Peyer's patch (tissue), 4 donors: ENCODE measurements at regions not wholly inside any gene's neighbourhood (a gene's known extent, or its start where the extent isn't known, plus 50 kb on each side); places are given as distances from the start of the nearest gene placed in this dataset.

ENCODE experiments used
- POLR2A ChIP-seq, 2 donors: fragments of 450-650 bp; IDR thresholded peaks; one replicate each; pipeline ENCODE4 v1.5.1; 2017; ENCODE audit warnings: antibody characterized with exemption in 2 of 2, mild to moderate bottlenecking in 2 of 2, moderate library complexity in 2 of 2
- TF ChIP-seq, protein P1 (sequence below), 6 experiments: fragments of 450-650 bp in 4 of 6; fragments of 200-600 bp in 2 of 6; sonication (generic) in 1 of 6; IDR thresholded peaks; one replicate each; pipeline ENCODE4 v1.5.1; 2017 to 2019; ENCODE audit warnings: antibody characterized with exemption in 6 of 6, mild to moderate bottlenecking in 3 of 6, moderate library complexity in 1 of 6

DNA sequence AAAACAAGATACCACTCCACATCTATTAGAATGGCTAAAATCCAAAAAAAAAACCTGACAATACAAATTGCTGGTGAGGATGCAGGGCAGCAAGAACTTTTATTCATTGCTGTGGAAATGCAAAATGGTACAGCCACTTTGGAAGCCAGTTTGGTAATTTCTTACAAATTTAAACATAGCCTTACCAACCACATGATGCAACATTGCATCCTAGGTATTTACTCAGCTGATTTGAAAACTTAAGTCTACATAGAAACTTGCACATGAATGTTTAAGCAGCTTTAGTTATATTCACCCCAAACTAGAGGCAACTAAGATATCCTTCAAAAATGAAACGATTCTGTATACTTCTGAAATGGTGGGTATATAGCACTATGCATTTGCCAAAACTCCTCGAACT is 178.8 kb upstream of the PDE4B start:
- TF ChIP-seq, protein P1, sequence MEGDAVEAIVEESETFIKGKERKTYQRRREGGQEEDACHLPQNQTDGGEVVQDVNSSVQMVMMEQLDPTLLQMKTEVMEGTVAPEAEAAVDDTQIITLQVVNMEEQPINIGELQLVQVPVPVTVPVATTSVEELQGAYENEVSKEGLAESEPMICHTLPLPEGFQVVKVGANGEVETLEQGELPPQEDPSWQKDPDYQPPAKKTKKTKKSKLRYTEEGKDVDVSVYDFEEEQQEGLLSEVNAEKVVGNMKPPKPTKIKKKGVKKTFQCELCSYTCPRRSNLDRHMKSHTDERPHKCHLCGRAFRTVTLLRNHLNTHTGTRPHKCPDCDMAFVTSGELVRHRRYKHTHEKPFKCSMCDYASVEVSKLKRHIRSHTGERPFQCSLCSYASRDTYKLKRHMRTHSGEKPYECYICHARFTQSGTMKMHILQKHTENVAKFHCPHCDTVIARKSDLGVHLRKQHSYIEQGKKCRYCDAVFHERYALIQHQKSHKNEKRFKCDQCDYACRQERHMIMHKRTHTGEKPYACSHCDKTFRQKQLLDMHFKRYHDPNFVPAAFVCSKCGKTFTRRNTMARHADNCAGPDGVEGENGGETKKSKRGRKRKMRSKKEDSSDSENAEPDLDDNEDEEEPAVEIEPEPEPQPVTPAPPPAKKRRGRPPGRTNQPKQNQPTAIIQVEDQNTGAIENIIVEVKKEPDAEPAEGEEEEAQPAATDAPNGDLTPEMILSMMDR (IDR thresholded peaks at IDR 0.05), result no peak
- TF ChIP-seq POLR2A (IDR thresholded peaks at IDR 0.05), result no peak
